GM10248 (cell line): ENCODE measurements at regions not wholly inside any gene's neighbourhood (a gene's known extent, or its start where the extent isn't known, plus 50 kb on each side); places are given as distances from the start of the nearest gene placed in this dataset.

Experiments
- CTCF ChIA-PET: fragments of 300-600 bp; sonication (Branson Sonifier 250); formaldehyde crosslinking; extraction: SDS; loops from one replicate; lab custom pipeline; 2021; ENCODE audit warnings: antibody characterized with exemption; lab: Yijun Ruan, JAX
- POLR2A ChIA-PET: fragments of 350-650 bp; sonication (Branson Sonifier 250); formaldehyde crosslinking; extraction: SDS; loops from one replicate; lab custom pipeline; 2020; ENCODE audit warnings: antibody characterized with exemption; lab: Yijun Ruan, JAX
- DNase-seq: peaks from one replicate; pipeline ENCODE4 v3.0.0; 2012; ENCODE audit errors: extremely low spot score
- TF ChIP-seq, protein P1 (sequence below): IDR thresholded peaks from 2 replicates; pipeline ENCODE4 v1.5.1; 2012; ENCODE audit warnings: mild to moderate bottlenecking, low read depth; ENCODE audit errors: extremely low read depth, missing control alignments, control extremely low read depth

DNA sequence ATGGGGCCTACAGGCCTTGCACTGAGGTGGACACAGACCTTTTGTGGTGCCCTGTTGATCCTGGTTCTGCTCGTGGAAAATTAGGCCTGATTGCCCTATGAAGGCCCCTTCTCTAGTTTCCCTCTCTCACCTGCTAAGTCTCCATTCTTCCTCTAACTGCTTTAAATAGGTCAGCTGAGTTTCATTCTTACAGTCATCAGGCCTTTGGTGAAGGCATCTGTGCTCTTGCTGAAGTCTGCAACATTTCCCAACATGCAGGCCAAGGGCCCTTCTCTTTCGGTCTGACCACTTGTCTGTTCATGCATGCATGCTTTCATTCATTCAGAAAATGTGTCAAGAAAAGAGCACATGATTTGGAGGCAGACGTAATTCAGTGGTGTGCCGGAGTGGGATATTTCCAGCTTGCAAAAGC is 244.0 kb downstream of the BUB3 start:
- ChIA-PET CTCF (interaction anchor here (1.6 to 1.7 kb wide), 2 partner anchors 9 to 19 kb away, joined by 6 to 9 read pairs; no protein-coding TSS in a partner anchor), POLR2A (interaction anchor here (1.1 kb wide), 1 partner anchor 244 kb away, joined by 3 read pairs; the partner anchor contains the start of gene BUB3)
- peak; percentile 79 for DNase-seq
- TF ChIP-seq, protein P1, sequence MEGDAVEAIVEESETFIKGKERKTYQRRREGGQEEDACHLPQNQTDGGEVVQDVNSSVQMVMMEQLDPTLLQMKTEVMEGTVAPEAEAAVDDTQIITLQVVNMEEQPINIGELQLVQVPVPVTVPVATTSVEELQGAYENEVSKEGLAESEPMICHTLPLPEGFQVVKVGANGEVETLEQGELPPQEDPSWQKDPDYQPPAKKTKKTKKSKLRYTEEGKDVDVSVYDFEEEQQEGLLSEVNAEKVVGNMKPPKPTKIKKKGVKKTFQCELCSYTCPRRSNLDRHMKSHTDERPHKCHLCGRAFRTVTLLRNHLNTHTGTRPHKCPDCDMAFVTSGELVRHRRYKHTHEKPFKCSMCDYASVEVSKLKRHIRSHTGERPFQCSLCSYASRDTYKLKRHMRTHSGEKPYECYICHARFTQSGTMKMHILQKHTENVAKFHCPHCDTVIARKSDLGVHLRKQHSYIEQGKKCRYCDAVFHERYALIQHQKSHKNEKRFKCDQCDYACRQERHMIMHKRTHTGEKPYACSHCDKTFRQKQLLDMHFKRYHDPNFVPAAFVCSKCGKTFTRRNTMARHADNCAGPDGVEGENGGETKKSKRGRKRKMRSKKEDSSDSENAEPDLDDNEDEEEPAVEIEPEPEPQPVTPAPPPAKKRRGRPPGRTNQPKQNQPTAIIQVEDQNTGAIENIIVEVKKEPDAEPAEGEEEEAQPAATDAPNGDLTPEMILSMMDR = no peak

DNA sequence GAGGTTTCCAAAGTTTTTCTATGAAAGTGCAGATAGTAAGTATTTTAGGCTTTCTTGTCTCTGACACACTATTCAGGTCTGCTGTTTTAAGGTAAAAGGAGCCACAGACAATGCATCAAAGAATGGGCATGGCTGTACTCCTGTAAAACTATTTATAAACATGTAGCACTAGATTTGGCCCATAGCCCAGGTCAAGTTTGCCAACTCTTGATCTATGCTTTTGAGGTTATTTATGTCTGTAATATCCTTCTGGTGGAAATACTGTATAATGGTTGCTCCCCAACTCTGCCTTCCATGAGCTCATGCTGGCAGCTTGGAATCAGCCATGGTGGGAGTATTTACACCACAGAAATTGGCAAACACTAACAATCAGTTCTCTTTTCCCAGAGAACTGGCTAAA is 244.6 kb downstream of the BUB3 start:
- TF ChIP-seq, protein P1 = no peak
- DNase-seq = no peak
- CTCF ChIA-PET = interaction anchor here (0.6 to 1.9 kb wide), 8 partner anchors 8 to 243 kb away, joined by 3 to 9 read pairs (median 3); no protein-coding TSS in a partner anchor
- POLR2A ChIA-PET = interaction anchor here (1.1 kb wide), 1 partner anchor 245 kb away, joined by 3 read pairs; the partner anchor contains the start of gene BUB3

DNA sequence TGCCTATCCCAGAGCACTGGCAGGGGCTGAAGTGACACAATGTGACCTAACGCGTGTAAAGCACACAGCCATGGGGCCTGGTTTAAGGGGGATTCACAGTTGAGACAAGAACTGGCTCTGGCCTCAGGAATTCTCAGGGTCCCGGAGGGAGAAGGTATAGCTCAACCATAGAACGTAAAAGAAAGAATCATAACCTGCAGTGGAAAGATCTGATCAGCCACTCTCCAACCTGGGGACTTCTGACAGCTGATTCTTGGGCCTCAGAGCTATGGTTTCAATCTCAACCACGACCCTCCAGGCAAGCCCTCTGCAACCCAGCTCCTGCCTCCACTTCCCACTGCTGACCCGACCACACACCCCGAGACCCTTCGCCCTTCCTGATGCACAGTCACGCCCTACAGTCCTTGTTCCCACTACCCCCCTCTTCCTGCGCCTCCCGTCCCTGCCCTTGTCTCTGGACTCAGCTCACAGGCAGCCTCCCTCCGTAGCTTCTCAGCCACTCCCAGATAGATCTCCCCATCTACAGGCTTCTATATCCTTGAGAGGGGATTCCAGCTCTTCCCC is 245.2 kb downstream of the BUB3 start:
- POLR2A ChIA-PET = interaction anchor here (1.1 kb wide), 1 partner anchor 245 kb away, joined by 3 read pairs; the partner anchor contains the start of gene BUB3
- TF ChIP-seq, protein P1 = no peak
- CTCF ChIA-PET = interaction anchor here (0.6 to 1.9 kb wide), 8 partner anchors 8 to 243 kb away, joined by 3 to 9 read pairs (median 3); no protein-coding TSS in a partner anchor
- no peak for DNase-seq

DNA sequence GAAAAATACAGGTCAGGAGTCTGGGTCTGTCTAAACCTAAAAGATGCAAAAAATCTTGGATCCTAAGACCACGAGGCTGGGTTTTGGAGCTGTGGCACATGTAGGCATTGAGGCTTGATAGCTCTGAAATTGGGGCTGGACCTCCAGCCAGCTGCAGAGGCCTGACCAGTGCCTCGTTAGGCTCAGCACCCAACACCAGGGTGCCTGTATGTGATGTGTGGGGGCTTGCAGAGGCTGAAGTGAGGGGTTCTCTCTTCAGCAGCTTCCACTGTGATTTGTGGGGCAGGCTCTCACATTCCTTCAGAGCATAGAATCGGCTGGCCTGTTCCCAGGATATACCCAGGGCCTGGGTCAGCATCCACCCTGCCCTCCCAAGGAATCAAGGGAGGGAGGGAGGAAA is 247.8 kb downstream of the BUB3 start:
- ChIA-PET CTCF (interaction anchor here (0.8 to 2.3 kb wide), 12 partner anchors 10 to 382 kb away, joined by 3 to 12 read pairs (median 3); no protein-coding TSS in a partner anchor), POLR2A (interaction anchor here (0.7 kb wide), 1 partner anchor 10 kb away, joined by 5 read pairs; no protein-coding TSS in a partner anchor)
- TF ChIP-seq, protein P1 = no peak
- DNase-seq = no peak

DNA sequence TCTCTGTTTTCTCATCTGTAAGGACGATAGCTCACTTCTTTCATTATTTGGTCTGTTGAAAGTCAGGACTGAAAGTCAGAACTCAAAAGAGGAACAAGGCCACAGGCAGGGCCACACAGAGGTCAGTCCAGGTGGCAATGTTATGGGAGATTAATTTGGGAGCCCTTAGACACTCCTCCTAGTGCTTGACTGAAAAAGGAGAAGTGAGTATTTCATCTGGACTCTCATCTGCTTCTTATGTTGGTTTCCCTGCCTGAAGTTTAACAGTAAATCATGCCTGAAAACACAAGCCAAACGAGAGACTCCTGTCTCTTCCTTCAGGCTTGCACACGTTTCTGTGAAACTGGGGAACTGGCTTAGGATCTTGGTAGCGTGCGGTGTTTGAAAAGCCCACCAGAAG is 248.5 kb downstream of the BUB3 start:
- CTCF ChIA-PET = interaction anchor here (0.8 to 2.3 kb wide), 13 partner anchors 11 to 258 kb away, joined by 3 to 9 read pairs (median 3); no protein-coding TSS in a partner anchor
- TF ChIP-seq, protein P1 = no peak
- POLR2A ChIA-PET = interaction anchor here (0.9 kb wide), 1 partner anchor 10 kb away, joined by 3 read pairs; no protein-coding TSS in a partner anchor
- DNase-seq = peak; percentile 81

DNA sequence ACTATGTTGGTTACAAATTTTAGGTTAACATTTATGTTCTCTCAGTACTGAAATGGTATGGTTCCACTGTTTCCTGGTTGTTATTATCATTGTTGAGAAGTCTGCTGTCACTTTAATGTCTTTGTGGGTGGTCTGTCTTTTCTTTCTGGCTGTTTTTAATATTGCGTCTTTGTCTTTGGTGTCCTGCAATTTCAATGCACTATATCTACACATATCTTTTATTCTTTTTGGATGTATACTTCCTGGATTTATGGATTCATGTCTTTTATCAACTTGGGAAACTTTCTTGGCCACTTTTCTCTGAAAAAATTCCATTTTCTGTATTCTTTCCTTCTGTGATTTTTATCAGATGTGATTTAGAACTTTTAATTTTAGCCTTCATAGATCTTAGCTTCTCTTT is 250.2 kb downstream of the BUB3 start:
- DNase-seq = no peak
- ChIA-PET CTCF (interaction anchor here (1.2 kb wide), 1 partner anchor 53 kb away, joined by 3 read pairs; no protein-coding TSS in a partner anchor), POLR2A (no interaction called here)
- TF ChIP-seq, protein P1 = no peak
